GM21786 (cell line): ENCODE measurements at regions not wholly inside any gene's neighbourhood (a gene's known extent, or its start where the extent isn't known, plus 50 kb on each side); places are given as distances from the start of the nearest gene placed in this dataset.
"Not testable (repeated sequence)": the region's sequence is repeated elsewhere in the genome, so short reads cannot be mapped to it uniquely, and the experiment has no call there.

Experiments
- ATAC-seq: cut with Tn5 transposase; IDR thresholded peaks from one replicate; pipeline ENCODE4 v1.9.1; 2021; ENCODE audit not compliant: unreplicated experiment

DNA sequence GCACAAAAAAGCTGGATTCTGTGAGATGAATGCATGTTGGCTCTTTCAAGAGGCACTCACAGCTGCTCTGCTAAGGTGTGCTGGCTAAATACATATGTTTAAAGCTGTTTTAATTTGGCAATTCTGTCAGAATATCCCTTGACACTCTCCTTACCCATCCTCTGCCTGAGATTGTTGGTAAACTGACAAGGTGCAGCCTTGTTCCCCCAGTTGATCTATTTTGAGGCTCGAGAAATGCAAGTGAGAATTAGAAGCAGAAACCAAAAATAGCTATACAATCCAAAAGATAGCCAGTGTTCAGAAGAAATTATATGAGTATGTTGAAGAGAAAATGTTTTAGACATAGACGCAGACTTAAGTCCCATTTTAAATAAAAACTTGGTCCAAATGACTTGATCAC is 971.7 kb upstream of the GYPC start:
- ATAC-seq, result no peak

DNA sequence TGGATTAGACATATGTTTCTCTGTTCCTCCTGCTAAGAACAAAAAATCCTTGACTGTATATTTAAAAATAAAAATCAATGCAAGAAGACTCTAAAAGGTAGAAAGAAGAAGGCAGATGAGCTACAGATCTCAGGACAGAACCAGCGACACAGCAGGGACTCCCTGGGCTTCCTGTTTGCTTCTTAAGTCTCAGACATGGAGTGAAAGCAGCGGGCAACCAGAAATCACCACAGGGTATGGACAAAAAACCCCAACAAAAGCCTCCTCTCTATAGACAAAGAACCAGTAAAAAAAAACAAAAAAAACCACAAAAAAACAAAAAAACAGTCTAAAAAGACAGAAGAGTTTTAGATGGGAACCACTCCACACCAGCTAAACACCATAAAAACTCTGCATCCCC is 971.0 kb upstream of the GYPC start:
- no peak for ATAC-seq

DNA sequence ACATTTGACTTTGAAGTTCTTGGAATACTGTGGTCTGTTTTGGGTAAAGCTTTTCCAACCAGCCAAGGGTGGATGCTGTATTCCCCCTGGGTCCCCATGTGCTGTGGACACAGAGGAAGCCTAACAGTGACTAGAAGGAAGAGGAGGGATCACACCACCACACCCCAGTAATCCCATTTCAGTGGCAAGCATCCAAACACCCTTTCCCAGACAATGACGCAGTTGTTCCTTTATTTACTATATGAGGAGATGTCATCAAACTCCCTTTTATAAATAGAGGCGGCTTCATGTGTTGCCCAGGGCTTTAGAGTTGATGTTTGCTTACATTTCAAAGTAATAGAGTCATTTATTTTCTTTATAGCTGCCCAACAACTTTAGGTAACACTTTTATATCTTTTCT is 959.4 kb upstream of the GYPC start:
- no peak for ATAC-seq

DNA sequence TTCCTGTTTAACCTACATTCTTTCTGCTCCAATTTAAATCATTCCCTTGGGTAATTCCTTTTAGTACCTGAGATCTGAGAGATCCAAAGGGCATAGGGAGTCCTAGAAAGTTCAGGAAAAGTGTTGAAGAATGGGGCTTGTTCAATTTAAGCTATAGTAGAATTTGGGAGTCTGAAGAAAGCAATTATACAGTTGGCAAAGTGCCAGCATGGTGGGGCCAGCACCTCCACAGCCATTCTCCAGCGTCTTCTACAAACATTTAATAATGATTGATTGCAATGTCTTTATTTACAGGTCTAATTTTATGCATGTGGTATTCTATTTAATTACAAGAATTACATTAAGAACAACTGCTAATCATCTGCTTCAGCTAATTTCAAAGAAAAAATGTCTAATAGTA is 957.7 kb upstream of the GYPC start:
- no peak for ATAC-seq

DNA sequence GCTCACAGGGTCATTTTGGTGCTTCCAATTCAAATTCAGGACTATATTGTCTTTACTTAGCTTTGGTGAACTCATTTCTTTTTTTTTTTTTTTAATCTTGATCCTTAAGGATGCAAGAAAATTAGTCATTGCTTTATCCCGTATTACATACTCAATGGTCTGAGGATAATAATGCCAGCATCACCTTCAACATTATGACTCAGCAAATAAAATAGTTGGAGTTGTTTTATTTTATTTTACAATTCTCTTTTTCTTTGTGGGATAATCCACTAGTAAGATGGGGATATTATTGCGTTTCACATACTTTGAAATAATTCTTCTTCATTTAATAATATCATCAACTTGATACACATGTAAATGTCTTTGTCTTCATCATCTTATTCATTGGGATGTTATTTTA is 954.9 kb upstream of the GYPC start:
- ATAC-seq, result no peak

DNA sequence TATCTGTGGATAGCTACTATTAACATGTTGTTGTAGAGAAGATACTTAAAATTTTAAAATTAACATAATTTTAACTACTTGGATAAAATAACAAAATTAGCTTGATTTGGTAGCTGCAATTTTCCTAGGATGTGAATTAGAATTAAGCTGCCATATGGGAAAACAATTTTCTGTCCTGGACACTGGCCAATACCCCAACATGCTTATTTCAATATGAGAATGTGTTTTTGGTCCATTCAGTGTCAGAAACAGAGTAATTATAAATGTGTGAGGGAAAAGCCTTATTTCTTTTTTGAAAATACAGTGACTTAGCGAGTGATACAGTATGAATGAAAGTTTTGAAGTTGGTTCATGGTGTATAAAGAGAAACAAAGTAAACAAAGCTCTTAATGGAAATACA is 948.3 kb upstream of the GYPC start:
- ATAC-seq, result no peak

DNA sequence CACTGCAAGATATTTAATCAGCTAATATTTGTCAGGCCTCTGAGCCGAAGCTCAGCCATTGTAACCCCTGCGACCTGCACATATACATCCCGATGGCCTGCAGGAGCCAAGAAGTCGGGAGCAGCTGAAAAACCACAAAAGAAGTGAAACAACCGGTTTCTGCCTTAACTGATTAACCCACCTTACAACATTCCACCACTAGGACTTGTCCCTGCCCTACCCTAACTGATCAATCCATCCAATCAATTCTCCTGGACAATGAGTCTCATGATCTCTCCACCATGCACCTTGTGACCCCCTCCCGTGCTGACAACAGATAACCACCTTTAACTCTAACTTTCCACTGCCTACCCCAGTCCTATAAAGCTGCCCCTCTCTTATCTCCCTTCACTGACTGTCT is 945.4 kb upstream of the GYPC start:
- no peak for ATAC-seq

DNA sequence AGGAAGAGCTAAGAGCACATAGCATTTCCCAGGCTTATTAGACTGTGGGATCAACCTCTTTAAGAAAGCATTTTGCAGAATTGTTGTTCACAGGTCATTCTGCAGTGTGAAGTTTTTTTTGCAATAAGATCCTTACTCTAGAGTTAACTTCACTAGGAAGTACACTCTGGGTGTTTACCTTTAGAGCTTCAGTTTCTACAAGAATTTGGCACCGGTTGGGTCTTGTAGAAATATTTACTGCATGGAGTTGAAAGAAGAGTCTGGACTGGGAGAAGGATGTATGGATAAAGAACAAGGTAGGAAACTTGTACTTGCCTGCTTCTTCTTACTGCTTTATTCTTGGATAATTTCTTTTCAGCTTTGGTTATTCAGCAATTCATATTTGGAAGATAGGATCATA is 944.9 kb upstream of the GYPC start:
- no peak for ATAC-seq

DNA sequence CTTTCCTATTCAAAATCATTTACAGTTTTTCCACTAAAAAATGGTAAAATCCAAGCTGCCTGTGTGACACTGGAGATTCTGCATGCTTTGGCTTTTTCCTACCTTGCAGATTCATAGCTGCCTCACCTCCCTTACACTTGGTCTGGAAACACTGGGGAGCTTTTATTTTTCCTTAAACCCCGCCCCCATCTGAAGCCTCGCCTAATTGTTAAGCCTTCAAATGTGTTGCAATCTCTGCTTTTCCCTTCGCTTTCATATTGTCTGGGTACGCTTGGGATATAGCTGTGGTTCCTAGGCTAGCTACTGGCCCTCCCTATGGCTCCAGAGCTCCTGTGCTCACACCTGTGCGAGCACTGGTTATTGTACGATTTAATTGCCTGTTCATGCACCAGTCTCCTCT is 942.4 kb upstream of the GYPC start:
- ATAC-seq, result no peak

DNA sequence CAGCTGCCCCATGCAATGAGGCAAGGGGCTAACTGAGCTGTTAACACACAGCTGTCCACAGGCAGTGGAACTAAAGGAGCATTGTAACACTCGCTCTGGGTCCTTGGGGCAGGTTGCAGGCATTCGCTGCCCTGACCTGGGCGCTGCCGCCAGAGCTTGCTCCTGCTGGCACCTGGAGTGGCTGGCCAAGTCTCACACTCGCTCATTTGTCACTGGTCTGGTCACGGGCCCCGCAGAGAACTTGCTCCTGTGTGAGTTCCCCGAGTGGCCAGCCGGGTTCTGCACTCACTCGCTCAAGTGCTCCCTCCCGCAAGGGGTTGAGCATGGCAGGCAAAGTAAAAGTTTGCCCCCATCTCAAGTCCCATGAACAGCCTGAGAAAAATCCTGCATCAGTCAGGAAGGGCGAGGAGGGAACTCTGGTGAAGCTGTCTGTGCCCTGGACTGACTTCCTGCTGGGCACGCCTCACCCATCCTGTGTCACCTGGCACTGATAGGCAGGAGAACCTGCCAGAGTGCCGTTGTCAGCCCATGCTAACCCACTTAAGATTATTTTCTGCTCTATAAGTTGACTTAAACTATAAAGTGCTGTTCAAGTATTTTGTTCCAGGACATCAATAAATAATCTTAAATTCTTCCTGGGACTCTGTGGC is 934.8 kb upstream of the GYPC start:
- no peak for ATAC-seq

DNA sequence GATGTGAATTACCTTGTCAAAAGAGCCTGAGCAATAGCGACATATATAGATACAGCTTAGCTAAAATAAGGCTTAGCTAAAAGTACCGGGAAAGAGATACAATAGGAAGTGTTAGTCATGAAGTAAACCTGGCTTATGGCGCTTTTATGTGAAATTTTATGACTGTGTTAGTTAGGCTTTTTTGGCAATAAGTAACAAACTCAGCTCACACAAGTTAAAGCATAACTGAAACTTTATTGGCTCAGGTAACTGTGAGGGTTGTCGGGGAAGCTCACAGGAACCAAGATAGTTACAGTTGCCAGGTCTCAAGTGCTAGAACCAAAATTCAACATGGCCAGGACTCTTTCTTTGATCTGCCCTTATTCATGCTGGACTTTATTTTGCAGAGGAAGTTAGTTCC is 925.0 kb upstream of the GYPC start:
- no peak for ATAC-seq

DNA sequence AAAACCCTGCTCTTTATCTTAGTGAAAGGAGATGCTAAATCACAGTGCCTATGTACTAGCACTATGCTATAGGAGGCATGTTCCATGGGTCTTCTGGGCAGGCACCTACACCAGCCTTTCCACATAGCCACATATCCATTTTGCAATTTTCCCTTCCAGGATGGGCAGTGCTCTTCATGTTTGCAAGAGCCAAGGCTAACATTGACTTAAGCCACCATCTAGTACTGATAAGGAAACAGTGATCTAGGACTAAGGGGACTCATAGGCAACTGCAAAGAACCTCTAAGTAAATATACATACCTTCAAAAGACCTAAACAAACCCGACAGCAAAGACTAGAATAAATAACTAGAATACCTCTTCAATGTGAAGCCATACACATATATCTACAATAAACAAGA is 919.7 kb upstream of the GYPC start:
- ATAC-seq, result no peak

DNA sequence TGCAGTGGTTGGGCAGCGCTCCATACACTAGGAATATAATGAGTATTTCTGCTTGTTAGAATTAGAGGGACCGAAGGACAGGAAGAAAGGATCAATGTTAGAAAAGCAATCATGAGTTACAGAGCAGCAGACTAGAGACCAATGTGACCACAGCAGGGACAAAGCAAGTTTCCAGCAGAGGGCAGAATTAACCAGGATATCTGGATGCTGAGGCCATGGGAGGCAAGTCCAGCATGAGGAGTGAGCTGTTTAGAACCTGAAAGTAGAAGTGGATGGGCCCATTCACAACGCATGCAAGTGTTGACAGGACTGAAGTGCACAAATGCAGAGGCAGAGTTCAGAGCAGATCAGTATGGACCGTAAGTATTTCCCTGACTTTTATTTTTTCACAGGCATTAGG is 910.4 kb upstream of the GYPC start:
- no peak for ATAC-seq

DNA sequence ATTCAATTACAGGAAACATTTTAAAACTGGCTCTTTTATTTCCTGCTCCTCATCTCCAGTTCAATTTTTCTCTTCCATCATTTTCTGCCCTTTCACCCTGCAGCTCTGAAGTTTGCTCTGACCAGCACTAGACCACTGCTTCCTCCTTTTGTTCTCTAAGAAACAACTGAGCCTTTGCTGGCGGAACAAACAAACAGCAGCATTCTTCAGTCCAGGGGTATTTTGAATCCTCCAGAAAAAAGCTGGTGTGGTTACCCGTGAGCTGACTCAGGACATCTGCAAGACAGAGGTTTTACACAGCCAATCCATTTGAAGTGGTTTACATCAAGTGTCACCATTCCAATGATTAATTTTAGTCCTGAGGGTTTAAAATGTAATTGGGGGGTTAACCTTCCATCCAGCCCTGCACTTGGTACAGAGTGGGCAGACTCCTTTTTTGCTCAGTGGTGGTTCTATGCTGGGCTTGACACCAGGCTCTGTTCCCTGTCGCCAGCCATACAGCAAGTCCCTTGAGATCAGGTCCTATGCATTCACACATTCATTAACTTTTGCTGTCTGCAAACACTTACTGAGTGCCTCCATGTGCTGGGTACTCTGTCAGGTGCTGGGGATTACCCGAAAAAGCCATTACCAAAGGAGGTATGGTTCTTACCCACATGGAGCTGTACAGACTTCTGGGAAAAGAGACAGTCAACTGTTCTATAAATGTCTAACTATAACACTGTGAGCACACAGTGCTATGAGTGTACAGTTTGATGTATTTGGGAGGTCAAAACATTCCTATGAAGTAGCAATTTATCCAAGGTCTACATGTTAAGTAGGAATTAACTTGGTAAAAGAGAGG is 909.4 kb upstream of the GYPC start:
- ATAC-seq, result no peak

DNA sequence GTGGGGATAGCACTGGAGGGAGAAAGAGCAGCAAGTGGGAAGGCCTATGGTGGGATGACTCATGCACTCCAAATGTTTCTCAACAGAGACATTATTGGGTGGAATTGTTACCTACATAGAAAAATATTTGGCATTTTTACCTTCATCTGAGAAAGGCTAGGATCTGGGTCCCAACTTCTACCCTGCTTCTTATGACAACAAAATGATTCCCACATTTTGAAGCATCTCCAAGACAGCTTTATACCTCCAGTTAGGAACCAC is 908.9 kb upstream of the GYPC start:
- no peak for ATAC-seq

DNA sequence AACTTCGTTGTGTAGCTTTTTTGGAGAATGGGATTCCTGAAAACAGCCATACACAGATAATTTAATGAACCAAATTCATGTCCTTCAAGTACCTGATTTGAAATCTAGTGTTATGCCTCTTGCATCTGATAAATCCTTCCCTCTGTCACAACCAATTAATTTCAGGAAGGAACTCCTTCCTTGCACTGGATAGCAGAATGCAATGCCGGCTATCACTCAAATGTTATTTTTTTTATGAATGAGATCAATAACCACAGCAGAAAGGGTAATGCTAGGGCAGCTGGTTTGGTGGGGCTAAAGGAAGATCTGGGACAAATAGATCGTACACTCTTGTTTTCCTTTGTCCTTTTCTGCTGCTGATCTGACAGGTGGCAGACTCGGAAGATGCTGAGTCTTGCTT is 899.5 kb upstream of the GYPC start:
- no peak for ATAC-seq

DNA sequence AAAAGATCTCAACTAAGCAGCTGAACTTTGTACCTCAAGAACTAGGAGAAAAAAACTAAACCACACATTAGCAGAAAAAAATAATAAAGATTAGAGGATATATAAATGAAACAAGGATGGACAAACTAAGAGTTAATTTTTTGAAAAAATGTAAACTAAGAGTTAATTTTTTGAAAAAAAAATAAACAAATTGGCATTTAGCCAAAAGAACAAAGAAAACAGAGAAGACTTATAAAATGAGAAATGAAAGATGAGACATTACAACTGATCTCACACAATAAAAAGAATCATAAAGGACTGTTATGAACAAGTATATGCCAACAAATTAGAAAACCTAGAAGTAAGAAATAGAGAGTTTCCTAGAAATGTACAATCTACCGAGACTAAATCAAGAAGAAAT is 859.2 kb upstream of the GYPC start:
- no peak for ATAC-seq

DNA sequence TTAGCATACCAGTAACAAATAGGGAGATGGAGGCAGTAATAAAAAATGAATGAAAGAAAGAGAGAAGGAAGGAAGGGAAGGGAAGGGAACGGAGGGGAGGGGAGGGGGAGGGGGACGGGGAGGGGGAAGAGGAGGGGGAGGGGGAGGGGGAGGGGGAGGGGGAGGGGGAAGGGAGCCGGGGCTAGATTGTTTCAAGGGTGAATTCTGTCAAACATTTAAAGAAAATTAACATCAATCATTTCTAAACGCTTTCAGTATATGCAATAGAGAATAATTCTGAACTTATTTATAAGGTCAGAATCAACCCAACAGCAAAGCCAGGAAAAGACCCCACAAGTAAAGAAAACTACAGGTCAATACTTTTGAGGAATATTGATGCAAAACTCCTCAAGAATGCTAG is 858.8 kb upstream of the GYPC start:
- ATAC-seq, result no peak

DNA sequence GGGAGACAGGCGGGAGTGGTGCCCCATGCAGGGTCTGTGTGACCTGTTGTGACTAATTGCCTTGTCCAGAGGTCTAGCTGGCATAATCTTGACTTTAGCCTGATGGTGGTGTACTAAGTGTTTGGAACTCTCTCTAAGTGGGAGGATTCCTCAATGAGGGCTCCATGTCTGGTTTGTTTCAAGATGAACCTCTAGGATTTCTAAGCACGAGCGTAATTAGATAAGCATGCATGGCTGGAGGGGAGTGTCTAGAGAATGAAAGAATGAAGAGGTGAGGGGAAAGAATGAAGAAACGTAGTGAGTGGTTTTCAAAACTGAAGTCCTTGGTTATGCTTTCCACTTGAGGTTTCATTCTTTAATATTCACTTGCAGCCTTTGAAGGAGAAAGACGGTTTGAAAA is 833.2 kb upstream of the GYPC start:
- ATAC-seq, result no peak

DNA sequence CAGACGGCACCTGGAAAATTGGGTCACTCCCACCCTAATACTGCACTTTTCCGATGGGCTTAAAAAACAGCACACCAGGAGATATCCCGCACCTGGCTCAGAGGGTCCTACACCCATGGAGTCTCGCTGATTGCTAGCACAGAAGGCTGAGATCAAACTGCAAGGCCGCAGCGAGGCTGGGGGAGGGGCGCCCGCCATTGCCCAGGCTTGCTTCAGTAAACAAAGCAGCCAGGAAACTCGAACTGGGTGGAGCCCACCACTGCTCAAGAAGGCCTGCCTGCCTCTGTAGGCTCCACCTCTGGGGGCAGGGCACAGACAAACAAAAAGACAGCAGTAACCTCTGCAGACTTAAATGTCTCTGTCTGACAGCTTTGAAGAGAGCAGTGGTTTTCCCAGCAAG is 830.2 kb upstream of the GYPC start:
- ATAC-seq, result not testable (repeated sequence)

DNA sequence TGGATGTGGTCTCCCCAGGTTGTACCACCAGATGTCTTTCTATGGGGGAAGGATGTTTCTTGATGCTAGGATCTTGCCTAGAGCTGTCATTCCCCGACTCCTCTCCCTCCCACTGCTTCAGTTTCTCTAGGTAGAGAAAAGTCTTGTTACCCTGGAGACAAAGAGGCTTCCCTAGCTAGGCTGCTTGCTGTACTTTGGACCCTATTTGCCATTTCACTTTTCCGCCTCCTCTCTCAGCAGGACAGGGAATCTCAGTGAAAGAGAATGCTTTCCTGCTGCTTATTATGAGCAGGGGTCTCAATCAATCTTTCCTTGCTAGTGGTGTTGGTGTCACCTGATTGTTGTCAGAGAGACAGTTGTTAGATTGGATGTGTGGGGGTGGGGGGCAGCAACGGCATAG is 818.8 kb upstream of the GYPC start:
- ATAC-seq, result no peak

DNA sequence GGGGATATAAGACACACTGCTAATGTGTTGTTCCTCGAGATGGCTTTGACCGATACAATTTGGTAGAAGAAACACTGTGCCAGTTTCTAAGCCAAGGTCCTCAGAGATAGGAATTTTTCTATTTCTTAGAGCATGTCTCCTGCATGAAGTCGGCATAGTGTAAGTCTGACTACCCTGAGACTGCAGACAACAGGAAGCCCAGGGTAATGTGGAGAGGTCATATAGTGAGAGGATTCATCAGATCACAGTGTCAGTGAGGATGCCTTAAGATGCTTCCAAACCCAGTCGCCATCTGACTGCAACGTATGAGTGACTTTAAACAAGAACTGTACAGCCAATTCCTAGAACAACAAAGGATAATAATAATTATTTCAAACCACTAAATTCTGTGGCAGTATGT is 818.3 kb upstream of the GYPC start:
- no peak for ATAC-seq

DNA sequence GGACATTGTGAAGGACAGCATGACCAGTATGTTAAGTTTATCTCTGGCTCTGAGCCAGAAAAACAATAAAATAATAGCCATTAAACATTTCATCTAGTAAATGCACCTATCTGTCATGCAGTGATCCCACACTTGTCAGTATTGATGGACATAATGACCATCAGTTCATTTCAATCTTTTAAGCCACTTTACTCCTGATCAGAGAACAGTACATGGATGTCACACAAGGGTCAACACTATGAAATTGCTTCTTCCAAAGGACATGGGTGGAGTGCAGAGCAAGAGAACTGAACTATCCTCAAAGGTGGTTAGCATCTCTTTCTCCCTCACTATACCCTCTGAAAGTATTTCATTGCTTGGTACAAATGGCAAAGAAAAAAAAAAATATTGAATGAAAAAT is 816.0 kb upstream of the GYPC start:
- ATAC-seq, result no peak
